OCI-LY1 (cell line): ENCODE measurements at regions not wholly inside any gene's neighbourhood (a gene's known extent, or its start where the extent isn't known, plus 50 kb on each side); places are given as distances from the start of the nearest gene placed in this dataset.

Source experiments
- H2AFZ ChIP-seq: fragments of 200-600 bp; sonication (generic), shearing (Covaris generic); 2 replicates; pipeline ENCODE4 v1.6.0; 2014; ENCODE audit warnings: antibody characterized with exemption, mild to moderate bottlenecking, low read length
- H3F3A ChIP-seq: fragments of 200-600 bp; sonication (generic), shearing (Covaris generic); 2 replicates; pipeline ENCODE4 v1.6.0; 2014; ENCODE audit warnings: mild to moderate bottlenecking, antibody characterized with exemption, low read length, moderate library complexity; ENCODE audit not compliant: insufficient read depth
- H3K27ac ChIP-seq: fragments of 200-600 bp; sonication (generic); 2 replicates; pipeline ENCODE4 v1.5.1; 2014; ENCODE audit warnings: low read length, mixed run types, mild to moderate bottlenecking, low read depth; ENCODE audit not compliant: poor library complexity, severe bottlenecking
- H3K27me3 ChIP-seq: fragments of 200-600 bp; sonication (generic); 2 replicates; pipeline ENCODE4 v1.6.0; 2014; ENCODE audit warnings: antibody characterized with exemption, mild to moderate bottlenecking, low read length, moderate library complexity; ENCODE audit not compliant: insufficient read depth
- H3K36me3 ChIP-seq: fragments of 200-600 bp; sonication (generic); 2 replicates; pipeline ENCODE4 v1.6.1; 2014; ENCODE audit warnings: mild to moderate bottlenecking, antibody characterized with exemption, low read length, moderate library complexity, mixed read lengths; ENCODE audit not compliant: insufficient read depth
- H3K4me1 ChIP-seq: fragments of 200-600 bp; sonication (generic); 2 replicates; pipeline ENCODE4 v1.5.1; 2014; ENCODE audit warnings: mild to moderate bottlenecking, low read length, moderate library complexity; ENCODE audit not compliant: insufficient read depth, severe bottlenecking
- H3K4me2 ChIP-seq: fragments of 200-600 bp; sonication (generic), shearing (Covaris generic); 2 replicates; pipeline ENCODE4 v1.6.1; 2014; ENCODE audit warnings: low read length
- H3K4me3 ChIP-seq: fragments of 200-600 bp; sonication (generic); 2 replicates; pipeline ENCODE4 v1.5.1; 2014; ENCODE audit warnings: low read length, low read depth, mild to moderate bottlenecking, mixed read lengths; ENCODE audit not compliant: poor library complexity, severe bottlenecking
- H3K79me2 ChIP-seq: fragments of 200-600 bp; shearing (Covaris generic); 2 replicates; pipeline ENCODE4 v1.6.1; 2016; ENCODE audit warnings: mixed run types, low read length, mixed read lengths; ENCODE audit not compliant: insufficient read depth
- H3K9ac ChIP-seq: fragments of 200-600 bp; sonication (generic), shearing (Covaris generic); 2 replicates; pipeline ENCODE4 v1.6.1; 2014; ENCODE audit warnings: mild to moderate bottlenecking, low read length, mixed read lengths
- H3K9me2 ChIP-seq: fragments of 200-600 bp; sonication (generic), shearing (Covaris generic); 2 replicates; pipeline ENCODE4 v1.6.1; 2014; ENCODE audit warnings: low read depth, mild to moderate bottlenecking, low read length, mixed read lengths
- H3K9me3 ChIP-seq: fragments of 200-600 bp; shearing (Covaris generic); 2 replicates; pipeline ENCODE4 v1.6.1; 2014; ENCODE audit warnings: low read length, mixed read lengths
- H4K20me1 ChIP-seq: fragments of 200-600 bp; sonication (generic), shearing (Covaris generic); 2 replicates; pipeline ENCODE4 v1.6.0; 2016; ENCODE audit warnings: mild to moderate bottlenecking, low read length; ENCODE audit not compliant: insufficient read depth
- EZH2 ChIP-seq: fragments of 200-600 bp; sonication (generic), shearing (Covaris generic); IDR thresholded peaks from 2 replicates; pipeline ENCODE4 v1.8.0; 2017; ENCODE audit warnings: borderline replicate concordance, mixed run types, mild to moderate bottlenecking, antibody characterized with exemption, low read length, moderate library complexity, mixed read lengths
- TF ChIP-seq, protein P1 (sequence below): fragments of 200-600 bp; sonication (generic), shearing (Covaris generic); IDR thresholded peaks from 2 replicates; pipeline ENCODE4 v1.5.1; 2017; ENCODE audit warnings: mild to moderate bottlenecking, antibody characterized with exemption, low read length, moderate library complexity, mixed read lengths

DNA sequence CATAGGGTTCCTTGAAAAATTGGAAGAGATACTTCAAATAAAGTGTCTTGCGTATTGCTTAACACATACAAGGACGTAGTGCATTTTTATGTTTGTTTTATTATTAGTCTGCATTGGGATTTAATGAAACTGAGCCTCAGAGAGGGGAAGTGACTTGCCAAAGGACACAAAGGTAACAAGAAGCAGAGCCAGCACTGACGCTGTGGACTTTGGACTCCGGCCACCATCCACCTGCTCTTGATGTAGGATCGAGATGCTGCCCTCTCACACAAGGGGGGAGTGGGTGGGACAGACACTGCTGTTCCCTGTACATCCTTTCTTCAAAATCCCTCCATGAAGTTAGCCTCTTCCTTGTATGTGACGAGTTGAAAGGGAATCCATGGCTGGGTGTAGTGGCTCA, 435.4 kb upstream of the RGMA start:
- Histone ChIP-seq H3K36me3 (no peaks in the 10 kb centered on the region), H2AFZ (no peak overlapping the region), H3K4me2 (no peak overlapping the region), H4K20me1 (no peaks in the 10 kb centered on the region), H3K4me1 (no peaks in the 10 kb centered on the region), H3F3A (no peaks in the 10 kb centered on the region), H3K9ac (no peak overlapping the region), H3K79me2 (no peaks in the 10 kb centered on the region), H3K4me3 (no peak overlapping the region), H3K9me3 (no peaks in the 10 kb centered on the region), H3K9me2 (no peaks in the 10 kb centered on the region), H3K27me3 (no peaks in the 10 kb centered on the region), H3K27ac (no peak overlapping the region)
- no peak for TF ChIP-seq EZH2
- TF ChIP-seq, protein P1, sequence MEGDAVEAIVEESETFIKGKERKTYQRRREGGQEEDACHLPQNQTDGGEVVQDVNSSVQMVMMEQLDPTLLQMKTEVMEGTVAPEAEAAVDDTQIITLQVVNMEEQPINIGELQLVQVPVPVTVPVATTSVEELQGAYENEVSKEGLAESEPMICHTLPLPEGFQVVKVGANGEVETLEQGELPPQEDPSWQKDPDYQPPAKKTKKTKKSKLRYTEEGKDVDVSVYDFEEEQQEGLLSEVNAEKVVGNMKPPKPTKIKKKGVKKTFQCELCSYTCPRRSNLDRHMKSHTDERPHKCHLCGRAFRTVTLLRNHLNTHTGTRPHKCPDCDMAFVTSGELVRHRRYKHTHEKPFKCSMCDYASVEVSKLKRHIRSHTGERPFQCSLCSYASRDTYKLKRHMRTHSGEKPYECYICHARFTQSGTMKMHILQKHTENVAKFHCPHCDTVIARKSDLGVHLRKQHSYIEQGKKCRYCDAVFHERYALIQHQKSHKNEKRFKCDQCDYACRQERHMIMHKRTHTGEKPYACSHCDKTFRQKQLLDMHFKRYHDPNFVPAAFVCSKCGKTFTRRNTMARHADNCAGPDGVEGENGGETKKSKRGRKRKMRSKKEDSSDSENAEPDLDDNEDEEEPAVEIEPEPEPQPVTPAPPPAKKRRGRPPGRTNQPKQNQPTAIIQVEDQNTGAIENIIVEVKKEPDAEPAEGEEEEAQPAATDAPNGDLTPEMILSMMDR = no peak

DNA sequence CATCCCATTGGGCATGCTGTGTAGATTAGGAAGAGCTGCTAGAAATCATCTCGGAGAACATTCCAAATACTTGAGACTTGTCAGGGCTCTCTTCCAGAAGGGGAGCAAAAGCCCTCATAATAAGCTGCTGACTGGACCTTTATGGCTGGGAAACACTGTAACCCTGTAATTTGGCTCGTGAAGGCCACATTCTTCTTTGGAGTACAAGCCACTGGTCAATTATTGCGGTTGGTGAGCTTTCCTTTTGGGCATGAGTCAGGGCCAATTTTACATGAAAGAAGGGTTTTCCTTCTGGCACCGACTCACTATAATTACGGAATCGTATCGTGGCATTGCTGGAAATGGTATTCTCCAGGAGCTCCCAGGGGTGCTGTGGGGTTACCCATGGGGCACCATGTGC, 434.5 kb upstream of the RGMA start:
- Histone ChIP-seq H2AFZ (no peak overlapping the region), H3K79me2 (no peaks in the 10 kb centered on the region), H3K4me3 (no peak overlapping the region), H3K9me3 (no peaks in the 10 kb centered on the region), H3F3A (no peaks in the 10 kb centered on the region), H3K9ac (no peak overlapping the region), H3K9me2 (no peaks in the 10 kb centered on the region), H3K36me3 (no peaks in the 10 kb centered on the region), H3K27ac (no peak overlapping the region), H3K4me1 (no peaks in the 10 kb centered on the region), H3K4me2 (no peak overlapping the region), H3K27me3 (no peaks in the 10 kb centered on the region), H4K20me1 (no peaks in the 10 kb centered on the region)
- TF ChIP-seq, protein P1 = no peak
- no peak for TF ChIP-seq EZH2

DNA sequence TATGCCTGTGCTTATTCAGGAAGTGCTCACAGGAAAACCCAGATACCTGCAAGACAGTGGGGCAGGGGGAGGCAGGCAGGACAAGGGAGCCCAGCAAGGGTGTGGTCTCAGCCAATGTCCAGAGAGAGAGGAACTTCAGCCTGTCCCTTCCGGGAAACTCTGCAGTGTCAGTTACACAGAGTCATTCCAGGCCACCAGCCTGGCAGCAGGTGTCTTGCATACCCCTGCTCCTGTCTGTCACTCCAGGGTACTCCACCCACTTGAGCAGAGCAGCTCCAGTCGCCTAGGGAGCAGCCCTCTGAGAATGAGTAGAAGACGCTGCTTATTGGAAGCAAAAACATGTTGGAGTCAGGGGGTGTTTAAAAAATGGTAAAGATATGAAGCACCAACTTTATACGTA, 431.2 kb upstream of the RGMA start:
- Histone ChIP-seq H3K9me3 (no peaks in the 10 kb centered on the region), H3K4me3 (no peak overlapping the region), H3F3A (no peaks in the 10 kb centered on the region), H3K4me2 (no peak overlapping the region), H3K79me2 (no peaks in the 10 kb centered on the region), H3K27me3 (no peaks in the 10 kb centered on the region), H3K27ac (no peak overlapping the region), H3K36me3 (no peaks in the 10 kb centered on the region), H3K4me1 (no peaks in the 10 kb centered on the region), H3K9me2 (no peaks in the 10 kb centered on the region), H3K9ac (no peak overlapping the region), H2AFZ (no peak overlapping the region), H4K20me1 (no peaks in the 10 kb centered on the region)
- no peak for TF ChIP-seq EZH2
- TF ChIP-seq, protein P1 = no peak
